OCI-LY7 (cell line): ENCODE measurements at regions not wholly inside any gene's neighbourhood (a gene's known extent, or its start where the extent isn't known, plus 50 kb on each side); places are given as distances from the start of the nearest gene placed in this dataset.

Experiments used
- CTCF ChIP-seq: fragments of 200-600 bp; sonication (generic); conservative IDR thresholded peaks from 2 replicates; pipeline ENCODE4 v1.5.1; 2014; ENCODE audit warnings: mild to moderate bottlenecking, antibody characterized with exemption, low read length, moderate library complexity, mixed read lengths
- EZH2phosphoT487 ChIP-seq: fragments of 200-600 bp; sonication (generic); IDR thresholded peaks from 2 replicates; pipeline ENCODE4 v1.6.1; 2018; ENCODE audit warnings: low read depth, borderline replicate concordance, mild to moderate bottlenecking, mixed run types, antibody characterized with exemption, low read length, moderate library complexity, mixed read lengths

GRCh38 chr6:113344969-113345368 lies 512.2 kb upstream of the MARCKS start:
- TF ChIP-seq CTCF (no peak), EZH2phosphoT487 (no peak)
